Prostate gland (tissue), 2 donors: ENCODE measurements at regions not wholly inside any gene's neighbourhood (a gene's known extent, or its start where the extent isn't known, plus 50 kb on each side); places are given as distances from the start of the nearest gene placed in this dataset.

ENCODE experiments used
- DNase-seq: peaks from one replicate; pipeline ENCODE4 v3.0.0-alpha.2; 2019; ENCODE audit warnings: low spot score
- H3K27ac ChIP-seq, 2 donors: fragments of 200-600 bp; sonication (generic); 2 replicates each; pipeline ENCODE4 v1.5.1; 2017 to 2019
- H3K27me3 ChIP-seq: fragments of 200-600 bp; sonication (generic); replicated peaks from 2 replicates; pipeline ENCODE4 v1.5.1; 2019; ENCODE audit not compliant: insufficient read depth
- H3K36me3 ChIP-seq, 2 donors: fragments of 200-600 bp; sonication (generic); 1 replicate in 1 of 2; 2 replicates in 1 of 2; pipeline versions ENCODE4 v1.5.1 to v1.8.1; 2017 to 2019
- H3K4me1 ChIP-seq: fragments of 200-600 bp; sonication (generic); replicated peaks from 2 replicates; pipeline ENCODE4 v1.5.1; 2019
- H3K4me3 ChIP-seq, 2 donors: fragments of 200-600 bp; sonication (generic); 2 replicates each; pipeline ENCODE4 v1.5.1; 2017 to 2019
- H3K9me3 ChIP-seq: fragments of 200-600 bp; sonication (generic); 2 replicates; pipeline ENCODE4 v1.5.1; 2017
- POLR2A ChIP-seq: fragments of 450-650 bp; IDR thresholded peaks from one replicate; pipeline ENCODE4 v1.6.1; 2016; ENCODE audit warnings: antibody characterized with exemption, mild to moderate bottlenecking
- POLR2AphosphoS5 ChIP-seq: sonication (generic); formaldehyde crosslinking; IDR thresholded peaks from one replicate; pipeline ENCODE4 v1.6.1; 2017; ENCODE audit warnings: antibody characterized with exemption
- WGBS: methylation state at CpG from one replicate; pipeline ENCODE4 v1.1.5; 2018; 5-methylcytosine and 5-hydroxymethylcytosine counted together
- intact Hi-C: fragments of 100-400 bp; cut with DNase I; formaldehyde crosslinking; loops from one replicate; pipeline ENCODE4 v1.14.2; 2022
- TF ChIP-seq, protein P1 (sequence below), 4 experiments: fragments of 200-600 bp in 2 of 4; fragments of 450-650 bp in 2 of 4; sonication (generic) in 2 of 4; IDR thresholded peaks; 1 replicate in 3 of 4; 2 replicates in 1 of 4; pipeline ENCODE4 v1.5.1; 2016 to 2019; ENCODE audit warnings: antibody characterized with exemption in 4 of 4, mild to moderate bottlenecking in 2 of 4, moderate library complexity in 2 of 4

DNA sequence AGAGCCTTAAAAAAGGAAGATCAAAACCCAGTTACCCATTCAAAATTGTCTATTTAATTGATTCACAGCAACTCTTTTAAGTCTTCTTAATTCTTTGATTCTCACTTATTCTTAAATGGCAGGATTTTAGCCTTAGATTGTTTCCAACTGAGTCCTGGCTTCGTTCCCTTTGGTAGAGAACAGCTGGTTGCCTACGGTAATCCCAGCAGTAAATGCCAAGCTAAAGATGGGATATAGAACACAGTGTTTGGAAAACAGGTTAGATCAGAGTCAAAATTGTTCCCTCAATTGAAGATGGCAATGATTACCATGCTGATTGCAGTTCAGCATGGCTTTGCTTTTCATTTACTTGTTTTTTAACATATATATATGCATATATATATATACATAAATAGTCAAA lies 300.9 kb downstream of the PYDC2 start:
- intact Hi-C loops: no loop called here
- no peaks in the 10 kb centered on the region for H3K27me3 ChIP-seq
- H3K27ac ChIP-seq: no peak overlapping the region
- no peaks in the 10 kb centered on the region for H3K36me3 ChIP-seq
- WGBS: 22% methylated on average over 2 of the region's 2 CpGs
- DNase-seq: no peak
- TF ChIP-seq, protein P1, sequence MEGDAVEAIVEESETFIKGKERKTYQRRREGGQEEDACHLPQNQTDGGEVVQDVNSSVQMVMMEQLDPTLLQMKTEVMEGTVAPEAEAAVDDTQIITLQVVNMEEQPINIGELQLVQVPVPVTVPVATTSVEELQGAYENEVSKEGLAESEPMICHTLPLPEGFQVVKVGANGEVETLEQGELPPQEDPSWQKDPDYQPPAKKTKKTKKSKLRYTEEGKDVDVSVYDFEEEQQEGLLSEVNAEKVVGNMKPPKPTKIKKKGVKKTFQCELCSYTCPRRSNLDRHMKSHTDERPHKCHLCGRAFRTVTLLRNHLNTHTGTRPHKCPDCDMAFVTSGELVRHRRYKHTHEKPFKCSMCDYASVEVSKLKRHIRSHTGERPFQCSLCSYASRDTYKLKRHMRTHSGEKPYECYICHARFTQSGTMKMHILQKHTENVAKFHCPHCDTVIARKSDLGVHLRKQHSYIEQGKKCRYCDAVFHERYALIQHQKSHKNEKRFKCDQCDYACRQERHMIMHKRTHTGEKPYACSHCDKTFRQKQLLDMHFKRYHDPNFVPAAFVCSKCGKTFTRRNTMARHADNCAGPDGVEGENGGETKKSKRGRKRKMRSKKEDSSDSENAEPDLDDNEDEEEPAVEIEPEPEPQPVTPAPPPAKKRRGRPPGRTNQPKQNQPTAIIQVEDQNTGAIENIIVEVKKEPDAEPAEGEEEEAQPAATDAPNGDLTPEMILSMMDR (IDR thresholded peaks at IDR 0.05): no peak
- TF ChIP-seq POLR2A: no peak
- no peak for TF ChIP-seq POLR2AphosphoS5
- no peaks in the 10 kb centered on the region for H3K9me3 ChIP-seq
- no peak overlapping the region for H3K4me3 ChIP-seq
- no peaks in the 10 kb centered on the region for H3K4me1 ChIP-seq

DNA sequence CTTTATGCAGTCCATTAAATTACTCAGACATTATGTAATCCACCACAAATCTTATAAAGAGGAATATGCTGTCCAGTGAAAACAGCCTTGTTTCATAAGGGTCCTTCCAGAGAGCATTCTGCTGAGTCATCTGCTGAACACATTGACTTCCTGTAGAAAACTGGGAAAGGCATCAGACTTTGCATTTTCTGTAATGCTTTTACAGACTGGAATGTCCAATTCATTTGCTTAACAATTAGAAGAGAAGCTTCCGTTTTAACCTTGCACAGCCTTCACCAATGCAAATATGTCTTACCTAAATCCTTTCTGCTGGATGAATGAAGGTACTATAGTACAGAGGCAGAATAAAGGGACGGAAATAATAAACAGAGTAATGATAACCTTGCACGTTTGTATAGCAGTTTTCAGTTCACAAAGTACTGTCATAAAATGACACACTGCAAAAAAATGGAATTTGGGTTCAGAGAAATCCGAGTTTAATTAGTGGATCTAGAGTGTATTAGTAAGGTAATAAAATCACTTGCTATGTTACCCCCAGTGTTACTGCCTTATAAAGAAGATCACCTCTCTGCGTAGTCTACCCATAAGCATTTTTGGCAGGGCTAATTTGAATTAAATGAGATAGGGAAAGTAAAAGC lies 301.5 kb downstream of the PYDC2 start:
- Histone ChIP-seq H3K27me3 (no peaks in the 10 kb centered on the region), H3K4me1 (no peaks in the 10 kb centered on the region), H3K4me3 (no peak overlapping the region), H3K36me3 (no peaks in the 10 kb centered on the region), H3K9me3 (no peaks in the 10 kb centered on the region), H3K27ac (no peak overlapping the region)
- intact Hi-C loops: no loop called here
- DNase-seq: no peak
- 40% methylated on average over 5 of the region's 5 CpGs for WGBS
- TF ChIP-seq POLR2A (no peak), POLR2AphosphoS5 (no peak)
- TF ChIP-seq, protein P1 (IDR thresholded peaks at IDR 0.05): no peak

DNA sequence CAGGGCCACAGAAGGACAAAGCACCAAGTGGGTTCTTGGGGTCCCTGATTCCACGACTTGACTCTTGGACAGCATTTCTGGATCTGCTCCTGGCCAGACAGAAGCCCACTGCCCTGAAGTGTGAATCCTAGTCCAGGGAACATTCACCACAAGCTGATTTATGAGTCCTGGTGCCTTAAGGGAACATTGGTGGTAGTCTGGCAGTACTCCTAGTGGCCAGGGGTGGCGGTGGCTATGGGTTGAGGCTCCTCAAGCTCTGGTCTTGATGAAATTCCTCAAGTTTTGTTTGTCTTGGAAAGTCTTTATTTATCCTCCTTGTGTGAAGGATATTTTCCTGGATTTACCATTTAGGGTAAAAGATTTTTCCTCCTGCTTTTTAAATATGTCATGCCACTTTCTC lies 307.5 kb downstream of the PYDC2 start:
- Histone ChIP-seq H3K36me3 (no peaks in the 10 kb centered on the region), H3K27me3 (no peaks in the 10 kb centered on the region), H3K9me3 (no peaks in the 10 kb centered on the region), H3K4me3 (no peak overlapping the region), H3K27ac (no peak overlapping the region), H3K4me1 (no peaks in the 10 kb centered on the region)
- TF ChIP-seq, protein P1 (IDR thresholded peaks at IDR 0.05): no peak
- TF ChIP-seq POLR2A: no peak
- TF ChIP-seq POLR2AphosphoS5: no peak
- no peak for DNase-seq
- WGBS: 76% methylated on average over 2 of the region's 2 CpGs
- intact Hi-C loops: no loop called here

DNA sequence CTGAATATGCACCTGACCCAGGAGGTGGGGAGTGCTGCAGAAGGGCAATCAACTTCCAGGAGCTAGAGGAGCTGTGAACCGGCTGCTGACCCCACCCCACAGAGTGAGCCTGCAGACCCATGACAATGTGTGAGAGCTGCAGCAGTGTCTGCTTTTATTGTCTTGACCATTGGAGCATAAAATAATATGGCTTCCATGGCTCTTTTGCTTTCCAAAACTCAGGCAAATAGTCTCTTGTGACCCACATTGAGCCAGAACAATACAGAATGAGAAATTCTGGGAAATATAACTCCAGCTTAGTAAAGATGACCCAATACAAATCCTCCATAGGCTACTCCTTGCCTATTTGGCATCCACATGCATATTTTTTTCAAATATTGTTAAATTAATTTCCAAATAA lies 309.6 kb downstream of the PYDC2 start:
- TF ChIP-seq, protein P1 (IDR thresholded peaks at IDR 0.05): no peak
- TF ChIP-seq POLR2AphosphoS5 (no peak), POLR2A (no peak)
- intact Hi-C loops: no loop called here
- H3K27me3 ChIP-seq: no peaks in the 10 kb centered on the region
- WGBS: 55% methylated on average over 1 of the region's 1 CpG
- no peak overlapping the region for H3K4me3 ChIP-seq
- no peaks in the 10 kb centered on the region for H3K4me1 ChIP-seq
- no peak for DNase-seq
- no peaks in the 10 kb centered on the region for H3K9me3 ChIP-seq
- no peaks in the 10 kb centered on the region for H3K36me3 ChIP-seq
- no peak overlapping the region for H3K27ac ChIP-seq

DNA sequence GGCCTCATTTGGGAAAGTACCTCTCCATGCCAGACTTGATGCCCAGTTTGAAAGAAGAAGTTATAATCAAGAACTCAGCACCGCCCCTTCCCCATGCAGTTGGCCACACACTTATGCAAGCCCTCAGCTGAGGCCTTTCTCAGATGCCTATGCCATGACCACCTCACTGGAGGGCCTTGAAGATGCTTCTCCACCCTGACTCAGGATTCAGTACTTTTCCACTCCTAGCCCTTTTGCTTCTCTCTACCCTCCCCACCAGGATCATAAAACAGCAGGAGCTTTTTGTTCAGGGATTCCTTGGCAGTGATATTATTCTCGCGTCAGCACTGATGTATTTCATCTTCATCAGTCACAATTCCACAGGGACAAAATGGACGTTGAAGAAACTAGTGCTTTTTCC lies 313.5 kb downstream of the PYDC2 start:
- Histone ChIP-seq H3K9me3 (no peaks in the 10 kb centered on the region), H3K27me3 (no peaks in the 10 kb centered on the region), H3K4me3 (no peak overlapping the region), H3K27ac (no peak overlapping the region), H3K4me1 (no peaks in the 10 kb centered on the region), H3K36me3 (no peaks in the 10 kb centered on the region)
- WGBS: 75% methylated on average over 4 of the region's 4 CpGs
- TF ChIP-seq, protein P1 (IDR thresholded peaks at IDR 0.05): no peak
- no peak for TF ChIP-seq POLR2A
- TF ChIP-seq POLR2AphosphoS5: no peak
- intact Hi-C loops: no loop called here
- no peak for DNase-seq
